ENCODE measurements at regions not wholly inside any gene's neighbourhood (a gene's known extent, or its start where the extent isn't known, plus 50 kb on each side); places are given as distances from the start of the nearest gene placed in this dataset.
"Not testable (repeated sequence)": the region's sequence is repeated elsewhere in the genome, so short reads cannot be mapped to it uniquely, and the experiment has no call there.

GRCh38 chr15:24223739-24224138, 451.8 kb upstream of the NPAP1 start:
- no peaks in the 10 kb centered on the region for H3F3A ChIP-seq (ENCODE audit: insufficient read depth, low read length, poor library complexity, severe bottlenecking)
- no peaks in the 10 kb centered on the region for H3K9me3 ChIP-seq (ENCODE audit: low read length)
- H3K9me2 ChIP-seq (ENCODE audit: insufficient read depth, low read length), result no peaks in the 10 kb centered on the region
- H3K79me2 ChIP-seq (replicated peaks; ENCODE audit: insufficient read depth, low read length), result no peaks in the 10 kb centered on the region
- H3K27ac ChIP-seq (ENCODE audit: low read length), result no peak overlapping the region
- H3K36me3 ChIP-seq (ENCODE audit: insufficient read depth, low read length), result no peaks in the 10 kb centered on the region
- no peak overlapping the region for H3K4me2 ChIP-seq (ENCODE audit: low read length)
- no peak overlapping the region for H2AFZ ChIP-seq (ENCODE audit: low read depth, low read length)
- no peaks in the 10 kb centered on the region for H4K20me1 ChIP-seq (ENCODE audit: insufficient read depth)
- TF ChIP-seq MXI1 (conservative IDR thresholded peaks at IDR 0.05; ENCODE audit: poor library complexity, severe bottlenecking) (no peak), EP300 (conservative IDR thresholded peaks at IDR 0.05; ENCODE audit: poor library complexity, severe bottlenecking) (no peak), REST (IDR thresholded peaks at IDR 0.05; ENCODE audit: borderline replicate concordance) (no peak), TAF1 (IDR thresholded peaks at IDR 0.05; ENCODE audit: low read depth) (no peak)
- H3K9ac ChIP-seq (ENCODE audit: low read length), result no peak overlapping the region
- H3K4me3 ChIP-seq (ENCODE audit: low read length), result no peak overlapping the region
- no peaks in the 10 kb centered on the region for H3K27me3 ChIP-seq (ENCODE audit: insufficient read depth, low read depth, low read length)

DNA sequence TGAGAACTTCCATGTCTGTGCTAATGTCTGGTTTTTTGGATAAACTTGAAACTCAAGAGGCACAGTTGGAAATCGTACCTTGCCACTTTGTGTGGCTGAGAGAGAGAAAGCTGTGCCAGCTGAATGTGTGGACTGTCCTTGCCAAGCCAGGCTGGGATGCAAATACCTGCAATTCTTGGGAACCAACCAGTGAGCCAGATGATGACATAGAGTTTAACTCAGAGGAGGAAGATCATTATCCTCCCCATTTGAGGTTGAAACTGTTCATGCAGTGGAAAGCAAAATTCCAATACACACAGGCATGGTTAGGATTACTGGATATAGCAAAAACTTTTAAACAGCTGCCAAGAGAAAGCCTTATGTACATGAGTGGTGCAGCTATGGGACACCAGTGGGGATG, 451.4 kb upstream of the NPAP1 start:
- H3K27me3 ChIP-seq (ENCODE audit: insufficient read depth, low read depth, low read length), result no peaks in the 10 kb centered on the region
- no peak overlapping the region for H3K4me3 ChIP-seq (ENCODE audit: low read length)
- no peaks in the 10 kb centered on the region for H3K79me2 ChIP-seq (replicated peaks; ENCODE audit: insufficient read depth, low read length)

GRCh38 chr15:24228922-24229321, 446.7 kb upstream of the NPAP1 start:
- not testable (repeated sequence) for H3K4me2 ChIP-seq (ENCODE audit: low read length); H3K27me3 ChIP-seq (ENCODE audit: insufficient read depth, low read depth, low read length); H3K9ac ChIP-seq (ENCODE audit: low read length); H3F3A ChIP-seq (ENCODE audit: insufficient read depth, low read length, poor library complexity, severe bottlenecking); H3K27ac ChIP-seq (ENCODE audit: low read length); H4K20me1 ChIP-seq (ENCODE audit: insufficient read depth); H3K9me3 ChIP-seq (ENCODE audit: low read length); H3K36me3 ChIP-seq (ENCODE audit: insufficient read depth, low read length); H3K79me2 ChIP-seq (replicated peaks; ENCODE audit: insufficient read depth, low read length); H2AFZ ChIP-seq (ENCODE audit: low read depth, low read length); H3K4me3 ChIP-seq (ENCODE audit: low read length); H3K9me2 ChIP-seq (ENCODE audit: insufficient read depth, low read length)

More for the DNA sequence above, 451.4 kb upstream of the NPAP1 start:
- TF ChIP-seq EZH2 (IDR thresholded peaks at IDR 0.05; ENCODE audit: borderline replicate concordance, insufficient read depth, low read length, poor library complexity, severe bottlenecking) (no peak), POLR2AphosphoS5 (IDR thresholded peaks at IDR 0.05) (no peak), TAF1 (IDR thresholded peaks at IDR 0.05; ENCODE audit: low read depth) (no peak), SMC3 (conservative IDR thresholded peaks at IDR 0.05; ENCODE audit: poor library complexity) (no peak), MXI1 (conservative IDR thresholded peaks at IDR 0.05; ENCODE audit: poor library complexity, severe bottlenecking) (no peak), EP300 (conservative IDR thresholded peaks at IDR 0.05; ENCODE audit: poor library complexity, severe bottlenecking) (no peak), RAD21 (conservative IDR thresholded peaks at IDR 0.05) (no peak), REST (IDR thresholded peaks at IDR 0.05; ENCODE audit: borderline replicate concordance) (no peak)
- TF ChIP-seq, protein P1, sequence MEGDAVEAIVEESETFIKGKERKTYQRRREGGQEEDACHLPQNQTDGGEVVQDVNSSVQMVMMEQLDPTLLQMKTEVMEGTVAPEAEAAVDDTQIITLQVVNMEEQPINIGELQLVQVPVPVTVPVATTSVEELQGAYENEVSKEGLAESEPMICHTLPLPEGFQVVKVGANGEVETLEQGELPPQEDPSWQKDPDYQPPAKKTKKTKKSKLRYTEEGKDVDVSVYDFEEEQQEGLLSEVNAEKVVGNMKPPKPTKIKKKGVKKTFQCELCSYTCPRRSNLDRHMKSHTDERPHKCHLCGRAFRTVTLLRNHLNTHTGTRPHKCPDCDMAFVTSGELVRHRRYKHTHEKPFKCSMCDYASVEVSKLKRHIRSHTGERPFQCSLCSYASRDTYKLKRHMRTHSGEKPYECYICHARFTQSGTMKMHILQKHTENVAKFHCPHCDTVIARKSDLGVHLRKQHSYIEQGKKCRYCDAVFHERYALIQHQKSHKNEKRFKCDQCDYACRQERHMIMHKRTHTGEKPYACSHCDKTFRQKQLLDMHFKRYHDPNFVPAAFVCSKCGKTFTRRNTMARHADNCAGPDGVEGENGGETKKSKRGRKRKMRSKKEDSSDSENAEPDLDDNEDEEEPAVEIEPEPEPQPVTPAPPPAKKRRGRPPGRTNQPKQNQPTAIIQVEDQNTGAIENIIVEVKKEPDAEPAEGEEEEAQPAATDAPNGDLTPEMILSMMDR (IDR thresholded peaks at IDR 0.05; ENCODE audit: poor library complexity, severe bottlenecking), result no peak
- no peak overlapping the region for H3K27ac ChIP-seq (ENCODE audit: low read length)
- H3K9ac ChIP-seq (ENCODE audit: low read length), result no peak overlapping the region
- no peaks in the 10 kb centered on the region for H3K9me2 ChIP-seq (ENCODE audit: insufficient read depth, low read length)
- no peak overlapping the region for H2AFZ ChIP-seq (ENCODE audit: low read depth, low read length)
- no peaks in the 10 kb centered on the region for H3K9me3 ChIP-seq (ENCODE audit: low read length)
- H3K4me2 ChIP-seq (ENCODE audit: low read length), result no peak overlapping the region
- no peaks in the 10 kb centered on the region for H3K36me3 ChIP-seq (ENCODE audit: insufficient read depth, low read length)
- no peaks in the 10 kb centered on the region for H4K20me1 ChIP-seq (ENCODE audit: insufficient read depth)
- no peaks in the 10 kb centered on the region for H3F3A ChIP-seq (ENCODE audit: insufficient read depth, low read length, poor library complexity, severe bottlenecking)

DNA sequence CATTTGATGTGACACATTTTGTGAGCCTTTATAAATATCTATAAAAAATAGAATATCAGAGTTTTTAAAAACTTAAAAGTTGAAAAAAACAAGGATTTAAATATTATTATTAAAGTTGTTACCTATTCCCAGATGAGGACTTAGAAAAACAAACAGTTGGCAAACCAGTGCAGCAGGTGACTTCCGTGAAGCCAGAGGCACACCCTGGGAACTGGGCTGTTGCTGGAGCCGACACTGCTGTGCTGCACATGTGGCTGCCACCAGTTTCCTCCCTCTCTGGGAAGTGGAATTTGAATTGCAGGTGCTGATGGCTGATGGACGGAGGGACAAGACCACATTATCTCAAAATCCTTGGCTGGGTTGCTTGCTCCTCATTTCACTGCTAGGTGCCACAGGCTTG, 442.4 kb upstream of the NPAP1 start:
- not testable (repeated sequence) for H3K27me3 ChIP-seq (ENCODE audit: insufficient read depth, low read depth, low read length); H3K9ac ChIP-seq (ENCODE audit: low read length); H3F3A ChIP-seq (ENCODE audit: insufficient read depth, low read length, poor library complexity, severe bottlenecking)

More for the DNA sequence above, 442.4 kb upstream of the NPAP1 start:
- not testable (repeated sequence) for H2AFZ ChIP-seq (ENCODE audit: low read depth, low read length); H3K27ac ChIP-seq (ENCODE audit: low read length); H3K4me3 ChIP-seq (ENCODE audit: low read length); H3K9me2 ChIP-seq (ENCODE audit: insufficient read depth, low read length); H4K20me1 ChIP-seq (ENCODE audit: insufficient read depth); H3K4me2 ChIP-seq (ENCODE audit: low read length); H3K79me2 ChIP-seq (replicated peaks; ENCODE audit: insufficient read depth, low read length); H3K9me3 ChIP-seq (ENCODE audit: low read length); H3K36me3 ChIP-seq (ENCODE audit: insufficient read depth, low read length)

All from neural cell (in vitro differentiated cells).